NCI-H146 treated with DMSO at 0.1 percent for 48 hours (cell line): ENCODE measurements at regions not wholly inside any gene's neighbourhood (a gene's known extent, or its start where the extent isn't known, plus 50 kb on each side); places are given as distances from the start of the nearest gene placed in this dataset.
"Not testable (repeated sequence)": the region's sequence is repeated elsewhere in the genome, so short reads cannot be mapped to it uniquely, and the experiment has no call there.

Experiments used
- DNase-seq: peaks from one replicate; lab custom pipeline; 2025; ENCODE audit not compliant: unreplicated experiment; lab: John Stamatoyannopoulos, UW

GRCh38 chr1:117702654-117703053 lies 96.8 kb downstream of the TENT5C start:
- no peak for DNase-seq

GRCh38 chr1:117707371-117707770 lies 101.5 kb downstream of the TENT5C start:
- no peak for DNase-seq

- DNase-seq, result no peak
Observed at GRCh38 chr1:117708323-117709248, 102.7 kb downstream of the TENT5C start.

GRCh38 chr1:117709249-117709691 lies 103.4 kb downstream of the TENT5C start:
- DNase-seq, result no peak

GRCh38 chr1:117710710-117711109 lies 104.9 kb downstream of the TENT5C start:
- DNase-seq, result no peak

GRCh38 chr1:117712621-117713020 lies 106.8 kb downstream of the TENT5C start:
- DNase-seq, result no peak

DNA sequence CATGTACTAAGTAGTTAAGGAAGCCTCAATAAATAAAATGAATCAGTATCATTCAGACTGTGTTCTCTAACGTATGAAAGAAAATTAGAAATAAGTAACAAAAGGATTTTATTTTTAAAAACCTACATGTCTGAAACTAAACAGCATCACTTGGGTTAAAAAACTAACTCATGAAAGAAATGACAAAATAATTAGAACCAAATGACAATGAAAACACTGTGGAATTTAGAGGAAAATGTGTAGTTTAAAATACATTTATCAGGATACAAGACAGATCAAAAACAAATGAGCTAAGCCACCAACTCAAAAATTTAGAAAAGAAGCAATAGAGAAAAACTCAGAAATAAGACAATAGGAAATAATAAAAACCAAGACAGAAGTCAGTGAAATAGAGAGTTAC lies 108.7 kb downstream of the TENT5C start:
- no peak for DNase-seq

- DNase-seq, result not testable (repeated sequence)
Observed at GRCh38 chr1:117716030-117716429, 110.2 kb downstream of the TENT5C start.

DNA sequence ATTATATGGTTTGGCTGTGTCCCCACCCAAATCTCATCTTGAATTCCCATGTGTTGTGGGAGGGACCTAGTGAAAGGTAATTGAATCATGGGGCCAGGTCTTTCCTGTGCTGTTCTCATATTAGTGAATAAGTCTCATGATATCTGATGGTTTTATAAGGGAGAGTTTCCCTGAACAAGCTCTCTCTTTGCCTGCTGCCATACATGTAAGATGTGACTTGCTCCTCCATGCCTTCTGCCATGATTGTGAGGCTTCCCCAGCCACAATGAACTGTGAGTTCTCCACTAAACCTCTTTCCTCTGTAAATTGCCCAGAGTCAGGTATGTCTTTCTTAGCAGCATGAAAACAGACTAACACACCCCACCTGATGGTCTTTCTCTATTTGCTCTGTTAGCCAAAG lies 112.1 kb downstream of the TENT5C start:
- DNase-seq, result not testable (repeated sequence)

GRCh38 chr1:117718596-117718995 lies 112.7 kb downstream of the TENT5C start:
- DNase-seq, result not testable (repeated sequence)

DNA sequence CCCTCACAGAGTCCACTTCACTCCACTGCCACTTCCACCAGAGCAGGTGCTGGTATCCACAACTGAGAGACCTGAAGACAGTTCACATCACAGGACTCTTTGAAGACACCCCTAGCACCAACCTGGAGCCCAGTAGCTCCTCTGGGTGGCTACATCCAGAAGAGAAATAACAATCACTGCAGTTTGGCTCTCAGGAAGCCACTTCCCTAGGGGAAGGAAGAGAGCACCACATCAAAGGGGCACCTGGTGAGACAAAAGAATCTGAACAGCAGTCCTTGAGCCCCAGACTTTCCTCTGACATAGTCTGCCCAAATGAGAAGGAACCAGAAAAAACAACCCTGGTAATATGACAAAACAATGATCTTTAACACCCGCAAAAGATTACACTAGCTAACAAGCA lies 113.2 kb downstream of the TENT5C start:
- DNase-seq, result no peak

DNA sequence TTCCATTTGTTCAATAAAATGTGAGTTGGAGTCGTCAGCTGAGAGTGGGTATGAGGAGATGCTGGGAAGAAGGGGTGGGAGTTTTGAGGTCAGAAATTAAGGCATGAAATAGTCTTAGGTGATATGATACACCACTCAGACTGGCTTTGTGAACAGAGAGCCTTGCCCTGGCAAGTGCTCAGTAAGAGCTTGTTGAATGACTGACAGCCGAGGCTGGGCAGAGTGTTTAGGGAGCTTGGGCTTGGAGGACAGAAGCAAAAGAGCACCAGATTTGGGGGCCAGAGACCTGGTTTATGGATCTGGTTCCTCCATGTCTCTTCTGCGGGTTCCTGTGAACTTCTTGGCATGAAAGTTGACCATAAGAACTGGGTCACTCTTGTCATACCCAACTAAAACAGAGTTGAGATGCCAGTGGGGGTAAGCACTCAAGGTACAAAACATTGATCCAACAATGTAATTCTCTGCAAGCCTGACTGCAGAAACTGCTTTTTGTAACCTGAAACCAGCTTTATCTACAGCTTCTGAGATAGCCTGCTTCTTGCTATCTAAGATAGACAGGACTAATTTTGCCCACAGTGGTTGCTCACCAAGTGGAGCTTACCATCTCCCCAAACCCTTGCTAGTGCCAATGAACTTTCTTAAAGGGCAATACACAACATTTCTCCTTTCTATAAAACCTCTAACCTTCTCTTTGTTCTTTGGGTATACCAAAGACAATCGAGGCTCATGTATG lies 126.4 kb downstream of the TENT5C start:
- DNase-seq, result no peak

DNA sequence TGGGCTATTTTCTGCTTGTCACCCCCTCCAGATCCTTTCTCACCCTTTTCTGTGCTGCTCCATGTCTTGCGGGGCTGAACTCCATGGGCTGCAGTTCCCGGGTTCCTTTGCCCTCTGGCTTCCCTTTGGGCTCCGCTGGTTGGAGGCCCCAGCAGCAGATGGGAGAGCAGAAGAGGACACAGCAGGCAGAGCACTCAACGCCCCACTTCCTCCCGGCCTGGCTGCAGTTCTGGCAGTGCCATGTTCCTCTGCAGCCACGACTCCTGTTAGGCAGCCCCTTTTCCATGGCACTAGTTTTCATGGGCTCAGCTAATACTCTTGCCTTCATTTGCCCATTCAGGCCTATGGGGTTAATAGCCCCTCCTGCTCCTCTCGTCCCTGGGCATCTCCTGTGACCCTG lies 127.1 kb downstream of the TENT5C start:
- DNase-seq, result no peak

DNA sequence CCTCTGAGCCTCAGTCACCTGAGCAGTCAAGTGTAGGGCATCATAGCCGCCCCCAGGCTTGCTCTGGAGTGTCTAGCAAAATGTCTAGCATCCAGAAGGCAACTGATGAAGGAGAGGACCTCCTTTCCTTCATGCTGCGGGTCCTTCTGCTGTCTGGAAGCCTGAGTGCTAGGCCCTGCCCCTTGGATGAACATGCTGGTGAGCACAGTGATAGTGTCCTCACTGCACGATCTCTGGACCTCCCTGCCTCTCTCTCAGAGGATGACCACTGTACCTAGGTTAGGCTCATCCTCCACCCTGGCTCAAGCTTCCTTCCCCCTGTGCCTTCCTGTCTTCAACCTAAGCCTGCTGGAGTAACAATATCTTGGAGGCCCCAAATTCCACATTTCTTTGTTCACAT lies 128.6 kb downstream of the TENT5C start:
- no peak for DNase-seq

DNA sequence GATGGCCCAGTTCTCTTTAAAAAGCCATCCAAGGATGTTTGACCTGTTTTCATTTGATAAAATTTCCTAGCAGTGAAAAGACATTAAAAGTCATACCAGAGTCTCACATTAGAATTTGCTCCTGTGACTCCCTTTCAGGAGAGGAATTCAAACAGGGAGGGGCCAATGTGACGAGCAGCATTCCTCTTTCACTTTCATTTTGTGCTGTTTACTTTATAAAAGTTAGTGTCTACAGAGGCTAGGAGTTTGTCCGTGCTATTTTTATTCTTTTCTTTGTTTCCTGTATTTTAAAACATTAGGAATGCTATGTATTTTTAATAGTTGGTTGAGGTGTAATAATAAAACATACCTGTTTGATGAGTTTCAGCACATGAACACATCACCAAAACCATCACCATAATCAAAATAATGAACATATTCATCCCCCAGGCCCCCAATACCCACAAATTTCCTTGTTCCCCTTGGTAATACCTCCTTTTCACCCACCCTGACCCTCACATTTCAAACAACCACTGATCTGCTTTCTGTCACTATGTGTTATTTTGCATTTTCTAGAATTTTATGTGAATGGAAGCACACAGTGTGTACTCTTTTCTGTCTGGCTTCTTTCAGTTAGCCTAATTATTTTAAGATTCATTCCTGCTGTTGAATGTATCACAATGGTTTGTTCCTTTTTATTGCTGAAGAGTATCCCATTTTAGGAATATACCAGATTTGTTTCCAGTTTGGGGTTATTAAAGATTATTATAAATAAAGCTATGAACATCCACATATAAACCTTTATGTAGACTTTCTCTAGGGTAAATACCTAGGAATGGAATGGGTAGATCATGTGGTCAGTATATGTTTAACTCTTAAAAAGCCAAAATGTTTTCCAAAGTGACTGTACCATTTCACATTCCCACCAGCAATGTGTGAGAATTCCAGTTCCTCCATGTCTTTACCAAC lies 129.5 kb downstream of the TENT5C start:
- no peak for DNase-seq

- no peak for DNase-seq
Observed at GRCh38 chr1:117739504-117739903, 133.7 kb downstream of the TENT5C start.

- no peak for DNase-seq
Observed at GRCh38 chr1:117740496-117740895, 134.6 kb downstream of the TENT5C start.

DNA sequence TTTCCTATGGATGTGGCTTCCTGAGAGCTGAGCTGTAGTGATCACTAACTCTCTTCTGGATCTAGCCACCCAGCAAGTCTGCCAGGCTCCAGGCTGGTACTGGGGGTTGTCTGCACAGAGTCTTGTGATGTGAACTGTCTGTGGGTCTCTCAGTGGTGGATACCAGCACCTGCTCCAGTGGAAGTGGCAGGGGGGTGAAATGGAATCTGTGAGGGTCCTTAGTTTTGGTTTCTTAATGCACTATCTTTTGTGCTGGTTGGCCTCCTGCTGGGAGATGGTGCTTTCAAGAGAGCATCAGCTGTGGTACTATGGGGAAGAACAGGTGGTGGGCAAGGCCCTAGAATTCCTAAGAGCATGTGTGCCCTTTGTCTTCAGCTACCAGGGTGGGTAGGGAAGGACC lies 140.7 kb downstream of the TENT5C start:
- not testable (repeated sequence) for DNase-seq

DNA sequence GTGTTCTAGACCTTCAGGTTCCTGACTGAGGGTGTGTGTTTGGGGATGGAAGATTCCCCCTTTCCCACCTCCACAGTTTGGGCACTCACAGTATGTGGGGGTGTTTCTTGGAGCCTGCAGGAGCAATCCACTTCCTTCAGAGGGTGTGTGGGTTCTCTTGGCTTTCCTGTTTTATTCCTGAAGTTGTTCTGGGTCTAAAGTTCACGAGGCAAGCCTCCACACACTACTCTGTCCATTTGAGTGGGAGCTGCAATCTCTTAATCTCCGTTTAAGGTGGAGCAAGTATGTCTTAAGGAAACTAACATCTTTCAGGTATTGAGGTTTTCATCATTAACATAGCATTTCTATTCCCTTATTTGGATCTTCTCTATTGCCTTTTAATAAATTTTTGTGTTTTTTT lies 141.8 kb downstream of the TENT5C start:
- DNase-seq, result no peak

- DNase-seq, result no peak
Observed at GRCh38 chr1:117751321-117751720, 145.5 kb downstream of the TENT5C start.

DNA sequence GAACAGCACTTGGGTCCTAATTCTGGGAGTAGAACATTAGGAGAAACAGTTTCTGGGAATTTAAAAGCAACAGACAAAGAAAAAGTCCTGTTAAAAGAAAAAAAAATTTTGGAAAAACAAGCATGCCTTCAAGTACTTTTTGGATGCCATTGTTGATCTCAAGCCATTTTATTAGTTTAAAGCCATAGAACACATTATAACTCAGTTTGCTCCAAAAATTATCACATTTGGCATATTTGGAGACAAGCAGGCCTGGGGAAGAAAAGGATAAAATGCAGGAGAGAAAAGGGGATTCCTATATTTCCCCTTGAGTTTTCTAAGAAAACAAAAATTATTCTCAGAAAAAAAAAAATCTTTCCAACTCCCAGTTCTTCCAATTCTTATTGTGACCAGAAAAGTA lies 146.8 kb downstream of the TENT5C start:
- DNase-seq, result no peak
